ENCODE measurements at regions not wholly inside any gene's neighbourhood (a gene's known extent, or its start where the extent isn't known, plus 50 kb on each side); places are given as distances from the start of the nearest gene placed in this dataset.

GRCh38 chr4:81552086-81552485, 80.4 kb upstream of the RASGEF1B start:
- TF ChIP-seq CTCF (IDR thresholded peaks at IDR 0.05 in 8 of 11, conservative IDR thresholded peaks at IDR 0.05 in 3 of 11): no peak
- TF ChIP-seq POLR2AphosphoS5 (IDR thresholded peaks at IDR 0.05): no peak
- TF ChIP-seq POLR2A (IDR thresholded peaks at IDR 0.05): no peak

All from spleen (tissue), 7 donors.